ENCODE measurements at regions not wholly inside any gene's neighbourhood (a gene's known extent, or its start where the extent isn't known, plus 50 kb on each side); places are given as distances from the start of the nearest gene placed in this dataset.

GRCh38 chr1:232377494-232377770 lies 252.5 kb downstream of the SIPA1L2 start:
- intact Hi-C loops (cut with DNase I), result no loop called here
- Histone ChIP-seq H3K9me3 (no peaks in the 10 kb centered on the region), H3K4me1 (peaks cover 16 to 42% (median 31%) of the 10 kb centered on the region in 3 donors), H3K4me3 (no peak overlapping the region), H3K27me3 (no peaks in the 10 kb centered on the region), H3K27ac (peak overlapping the region; percentile 74 to 86 (median 78)), H3K36me3 (no peaks in the 10 kb centered on the region)
- TF ChIP-seq POLR2A (IDR thresholded peaks at IDR 0.05) (no peak), CTCF (IDR thresholded peaks at IDR 0.05) (no peak)
- no peak for DNase-seq
- 23 to 53% methylated on average over 3 of the region's 3 CpGs for WGBS, 2 donors

GRCh38 chr1:232376632-232377493 lies 253.1 kb downstream of the SIPA1L2 start:
- no peaks in the 10 kb centered on the region for H3K27me3 ChIP-seq
- TF ChIP-seq POLR2A (IDR thresholded peaks at IDR 0.05) (no peak), CTCF (IDR thresholded peaks at IDR 0.05) (no peak)
- no peaks in the 10 kb centered on the region for H3K36me3 ChIP-seq
- H3K9me3 ChIP-seq, result no peaks in the 10 kb centered on the region
- 37 to 59% methylated on average over 9 to 10 of the region's 16 CpGs for WGBS, 2 donors
- peaks cover 16 to 41% (median 31%) of the 10 kb centered on the region in 3 donors for H3K4me1 ChIP-seq
- DNase-seq, result no peak
- H3K4me3 ChIP-seq, result no peak overlapping the region
- intact Hi-C loops (cut with DNase I), result no loop called here
- H3K27ac ChIP-seq, result peak overlapping the region; percentile 74 to 86 (median 78)

- Histone ChIP-seq H3K27me3 (no peaks in the 10 kb centered on the region), H3K9me3 (no peaks in the 10 kb centered on the region), H3K4me3 (no peak overlapping the region), H3K27ac (no peak overlapping the region), H3K4me1 (peaks cover 2 to 21% (median 15%) of the 10 kb centered on the region in 3 donors), H3K36me3 (no peaks in the 10 kb centered on the region)
- 83 to 87% methylated on average over 6 to 10 of the region's 11 CpGs for WGBS, 2 donors
- no peak for TF ChIP-seq CTCF (IDR thresholded peaks at IDR 0.05)
- DNase-seq, result no peak
- intact Hi-C loops (cut with DNase I), result no loop called here
Observed at GRCh38 chr1:232372841-232373440, 257.0 kb downstream of the SIPA1L2 start.

- WGBS, 2 donors, result 84 to 85% methylated on average over 6 to 9 of the region's 13 CpGs
- no peak overlapping the region for H3K4me3 ChIP-seq
- H3K27me3 ChIP-seq, result no peaks in the 10 kb centered on the region
- no peaks in the 10 kb centered on the region for H3K9me3 ChIP-seq
- intact Hi-C loops (cut with DNase I), result no loop called here
- no peak overlapping the region for H3K27ac ChIP-seq
- no peak for TF ChIP-seq POLR2A (IDR thresholded peaks at IDR 0.05)
- TF ChIP-seq CTCF (IDR thresholded peaks at IDR 0.05), result no peak
- peaks cover 0 to 16% (median 10%) of the 10 kb centered on the region in 3 donors for H3K4me1 ChIP-seq
- DNase-seq, result no peak
- H3K36me3 ChIP-seq, result no peaks in the 10 kb centered on the region
Observed at GRCh38 chr1:232372431-232372830, 257.5 kb downstream of the SIPA1L2 start.

- no peak overlapping the region for H3K4me3 ChIP-seq
- TF ChIP-seq POLR2A (IDR thresholded peaks at IDR 0.05) (no peak), CTCF (IDR thresholded peaks at IDR 0.05) (no peak)
- intact Hi-C loops (cut with DNase I), result no loop called here
- no peaks in the 10 kb centered on the region for H3K4me1 ChIP-seq
- WGBS, 2 donors, result 75 to 82% methylated on average over 10 to 11 of the region's 11 CpGs
- DNase-seq, result no peak
- no peak overlapping the region for H3K27ac ChIP-seq
- H3K9me3 ChIP-seq, result no peaks in the 10 kb centered on the region
- H3K27me3 ChIP-seq, result no peaks in the 10 kb centered on the region
- no peaks in the 10 kb centered on the region for H3K36me3 ChIP-seq
Observed at GRCh38 chr1:232369451-232370296, 260.3 kb downstream of the SIPA1L2 start.
